ENCODE measurements at regions not wholly inside any gene's neighbourhood (a gene's known extent, or its start where the extent isn't known, plus 50 kb on each side); places are given as distances from the start of the nearest gene placed in this dataset.

GRCh38 chr10:22853906-22854447 is 73.9 kb upstream of the ARMC3 start (continued):
- no peak for TF ChIP-seq E2F4 (CRISPR knock-in tag; IDR thresholded peaks at IDR 0.05; ENCODE audit: borderline replicate concordance, low read depth)
- TF ChIP-seq, protein P1, sequence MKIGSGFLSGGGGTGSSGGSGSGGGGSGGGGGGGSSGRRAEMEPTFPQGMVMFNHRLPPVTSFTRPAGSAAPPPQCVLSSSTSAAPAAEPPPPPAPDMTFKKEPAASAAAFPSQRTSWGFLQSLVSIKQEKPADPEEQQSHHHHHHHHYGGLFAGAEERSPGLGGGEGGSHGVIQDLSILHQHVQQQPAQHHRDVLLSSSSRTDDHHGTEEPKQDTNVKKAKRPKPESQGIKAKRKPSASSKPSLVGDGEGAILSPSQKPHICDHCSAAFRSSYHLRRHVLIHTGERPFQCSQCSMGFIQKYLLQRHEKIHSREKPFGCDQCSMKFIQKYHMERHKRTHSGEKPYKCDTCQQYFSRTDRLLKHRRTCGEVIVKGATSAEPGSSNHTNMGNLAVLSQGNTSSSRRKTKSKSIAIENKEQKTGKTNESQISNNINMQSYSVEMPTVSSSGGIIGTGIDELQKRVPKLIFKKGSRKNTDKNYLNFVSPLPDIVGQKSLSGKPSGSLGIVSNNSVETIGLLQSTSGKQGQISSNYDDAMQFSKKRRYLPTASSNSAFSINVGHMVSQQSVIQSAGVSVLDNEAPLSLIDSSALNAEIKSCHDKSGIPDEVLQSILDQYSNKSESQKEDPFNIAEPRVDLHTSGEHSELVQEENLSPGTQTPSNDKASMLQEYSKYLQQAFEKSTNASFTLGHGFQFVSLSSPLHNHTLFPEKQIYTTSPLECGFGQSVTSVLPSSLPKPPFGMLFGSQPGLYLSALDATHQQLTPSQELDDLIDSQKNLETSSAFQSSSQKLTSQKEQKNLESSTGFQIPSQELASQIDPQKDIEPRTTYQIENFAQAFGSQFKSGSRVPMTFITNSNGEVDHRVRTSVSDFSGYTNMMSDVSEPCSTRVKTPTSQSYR (CRISPR knock-in tag; IDR thresholded peaks at IDR 0.05) = no peak
- no peak for TF ChIP-seq ZNF232 (CRISPR knock-in tag; IDR thresholded peaks at IDR 0.05)

GRCh38 chr10:22852712-22853353 is 75.0 kb upstream of the ARMC3 start:
- no peak overlapping the region for H3K27ac Mint-ChIP-seq
- POLR2A ChIA-PET = no interaction called here

DNA sequence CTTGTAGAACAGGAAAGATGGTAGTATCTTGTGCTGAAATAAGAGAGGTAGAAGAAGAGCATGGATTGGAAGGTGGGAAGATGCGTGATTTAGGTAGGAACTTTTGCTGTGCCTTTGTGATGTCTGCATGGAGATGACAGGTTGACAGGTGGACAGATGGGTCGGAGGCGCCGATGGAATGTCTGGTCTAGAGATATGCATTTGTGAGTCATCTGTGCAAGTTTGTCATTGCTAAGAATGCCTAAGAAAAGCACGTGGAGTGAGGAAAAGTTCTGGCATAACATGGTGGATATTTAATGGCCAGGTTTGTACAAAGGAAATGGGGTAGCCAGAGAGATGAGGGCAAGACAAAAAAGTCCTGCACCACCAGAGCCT is 76.0 kb upstream of the ARMC3 start:
- no peak for DNase-seq (ENCODE audit: low spot score)
- no peak for ATAC-seq
- Mint-ChIP-seq H3K27me3 (ENCODE audit: low read depth) (no peaks in the 10 kb centered on the region), H3K27ac (no peak overlapping the region), H3K36me3 (no peaks in the 10 kb centered on the region), H3K4me3 (no peak overlapping the region), H3K9me3 (0 out of 2 replicates have a peak, but pooled peaks cover 2% of the 10 kb centered on the region), H3K4me1 (peaks cover 4% of the 10 kb centered on the region; the same call in 1 of the 2 replicates)
- ChIA-PET POLR2A (no interaction called here), CTCF (no interaction called here)
- TF ChIP-seq MLX (CRISPR knock-in tag; IDR thresholded peaks at IDR 0.05) = no peak
- no peak for TF ChIP-seq ZSCAN18 (CRISPR knock-in tag; IDR thresholded peaks at IDR 0.05)
- TF ChIP-seq, protein P2, sequence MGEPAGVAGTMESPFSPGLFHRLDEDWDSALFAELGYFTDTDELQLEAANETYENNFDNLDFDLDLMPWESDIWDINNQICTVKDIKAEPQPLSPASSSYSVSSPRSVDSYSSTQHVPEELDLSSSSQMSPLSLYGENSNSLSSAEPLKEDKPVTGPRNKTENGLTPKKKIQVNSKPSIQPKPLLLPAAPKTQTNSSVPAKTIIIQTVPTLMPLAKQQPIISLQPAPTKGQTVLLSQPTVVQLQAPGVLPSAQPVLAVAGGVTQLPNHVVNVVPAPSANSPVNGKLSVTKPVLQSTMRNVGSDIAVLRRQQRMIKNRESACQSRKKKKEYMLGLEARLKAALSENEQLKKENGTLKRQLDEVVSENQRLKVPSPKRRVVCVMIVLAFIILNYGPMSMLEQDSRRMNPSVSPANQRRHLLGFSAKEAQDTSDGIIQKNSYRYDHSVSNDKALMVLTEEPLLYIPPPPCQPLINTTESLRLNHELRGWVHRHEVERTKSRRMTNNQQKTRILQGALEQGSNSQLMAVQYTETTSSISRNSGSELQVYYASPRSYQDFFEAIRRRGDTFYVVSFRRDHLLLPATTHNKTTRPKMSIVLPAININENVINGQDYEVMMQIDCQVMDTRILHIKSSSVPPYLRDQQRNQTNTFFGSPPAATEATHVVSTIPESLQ (CRISPR knock-in tag; IDR thresholded peaks at IDR 0.05) = no peak
- TF ChIP-seq ZNF416 (CRISPR knock-in tag; IDR thresholded peaks at IDR 0.05) = no peak
- no peak for TF ChIP-seq ZNF317 (CRISPR knock-in tag; IDR thresholded peaks at IDR 0.05; ENCODE audit: borderline replicate concordance, low read depth)
- no peak for TF ChIP-seq GABPB1 (CRISPR knock-in tag; IDR thresholded peaks at IDR 0.05)
- TF ChIP-seq AR (CRISPR knock-in tag; IDR thresholded peaks at IDR 0.05) = no peak
- no peak for TF ChIP-seq SMAD3 (CRISPR knock-in tag; IDR thresholded peaks at IDR 0.05; ENCODE audit: borderline replicate concordance)
- TF ChIP-seq HMGA2 (CRISPR knock-in tag; IDR thresholded peaks at IDR 0.05) = no peak
- TF ChIP-seq ZBTB43 (CRISPR knock-in tag; IDR thresholded peaks at IDR 0.05) = no peak
- TF ChIP-seq RORB (CRISPR knock-in tag; IDR thresholded peaks at IDR 0.05) = no peak
- TF ChIP-seq GRHL2 (CRISPR knock-in tag; IDR thresholded peaks at IDR 0.05; ENCODE audit: insufficient replicate concordance, severe bottlenecking) = no peak
- TF ChIP-seq SMAD4 (CRISPR knock-in tag; IDR thresholded peaks at IDR 0.05) = no peak

More at GRCh38 chr10:22852712-22853353, 75.0 kb upstream of the ARMC3 start:
- ATAC-seq (no peak), DNase-seq (ENCODE audit: low spot score) (no peak)
- Mint-ChIP-seq H3K4me1 (peaks cover 4% of the 10 kb centered on the region; the same call in 1 of the 2 replicates), H3K9me3 (no peaks in the 10 kb centered on the region), H3K4me3 (no peak overlapping the region), H3K36me3 (no peaks in the 10 kb centered on the region), H3K27me3 (ENCODE audit: low read depth) (no peaks in the 10 kb centered on the region)
- CTCF ChIA-PET = no interaction called here
- TF ChIP-seq SP1 (CRISPR knock-in tag; conservative IDR thresholded peaks at IDR 0.05) (no peak), ETV6 (CRISPR knock-in tag; IDR thresholded peaks at IDR 0.05) (no peak)
- TF ChIP-seq, protein P3, sequence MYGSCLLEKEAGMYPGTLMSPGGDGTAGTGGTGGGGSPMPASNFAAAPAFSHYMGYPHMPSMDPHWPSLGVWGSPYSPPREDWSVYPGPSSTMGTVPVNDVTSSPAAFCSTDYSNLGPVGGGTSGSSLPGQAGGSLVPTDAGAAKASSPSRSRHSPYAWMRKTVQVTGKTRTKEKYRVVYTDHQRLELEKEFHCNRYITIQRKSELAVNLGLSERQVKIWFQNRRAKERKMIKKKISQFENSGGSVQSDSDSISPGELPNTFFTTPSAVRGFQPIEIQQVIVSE (CRISPR knock-in tag; IDR thresholded peaks at IDR 0.05; ENCODE audit: borderline replicate concordance) = no peak
